GM12874 (cell line): ENCODE measurements at regions not wholly inside any gene's neighbourhood (a gene's known extent, or its start where the extent isn't known, plus 50 kb on each side); places are given as distances from the start of the nearest gene placed in this dataset.

Experiments used
- TF ChIP-seq, protein P1 (sequence below): IDR thresholded peaks from 2 replicates; pipeline ENCODE4 v1.5.1; 2011; ENCODE audit warnings: low read depth, mild to moderate bottlenecking, control low read depth, low read length, moderate library complexity; ENCODE audit not compliant: insufficient read depth

DNA sequence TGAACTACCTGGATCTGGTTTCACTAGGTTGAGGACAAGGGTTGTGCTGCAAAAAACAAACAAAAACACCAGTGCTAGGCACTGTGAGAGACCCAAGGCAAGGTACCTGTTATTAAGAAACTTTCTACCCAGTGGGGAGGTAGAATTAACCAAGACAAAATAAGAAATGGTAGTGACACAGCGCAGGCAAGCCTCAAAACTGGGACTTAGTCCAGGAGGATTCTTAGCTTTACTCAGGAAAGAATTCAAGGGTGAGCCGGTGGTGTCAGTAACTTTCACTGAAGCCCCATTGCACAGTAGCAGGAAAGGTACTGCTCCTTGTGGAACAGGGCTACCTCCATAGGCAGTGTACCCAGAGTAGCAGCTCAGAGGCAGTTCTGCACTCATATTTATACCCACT, 131.6 kb downstream of the SCG2 start:
- TF ChIP-seq, protein P1, sequence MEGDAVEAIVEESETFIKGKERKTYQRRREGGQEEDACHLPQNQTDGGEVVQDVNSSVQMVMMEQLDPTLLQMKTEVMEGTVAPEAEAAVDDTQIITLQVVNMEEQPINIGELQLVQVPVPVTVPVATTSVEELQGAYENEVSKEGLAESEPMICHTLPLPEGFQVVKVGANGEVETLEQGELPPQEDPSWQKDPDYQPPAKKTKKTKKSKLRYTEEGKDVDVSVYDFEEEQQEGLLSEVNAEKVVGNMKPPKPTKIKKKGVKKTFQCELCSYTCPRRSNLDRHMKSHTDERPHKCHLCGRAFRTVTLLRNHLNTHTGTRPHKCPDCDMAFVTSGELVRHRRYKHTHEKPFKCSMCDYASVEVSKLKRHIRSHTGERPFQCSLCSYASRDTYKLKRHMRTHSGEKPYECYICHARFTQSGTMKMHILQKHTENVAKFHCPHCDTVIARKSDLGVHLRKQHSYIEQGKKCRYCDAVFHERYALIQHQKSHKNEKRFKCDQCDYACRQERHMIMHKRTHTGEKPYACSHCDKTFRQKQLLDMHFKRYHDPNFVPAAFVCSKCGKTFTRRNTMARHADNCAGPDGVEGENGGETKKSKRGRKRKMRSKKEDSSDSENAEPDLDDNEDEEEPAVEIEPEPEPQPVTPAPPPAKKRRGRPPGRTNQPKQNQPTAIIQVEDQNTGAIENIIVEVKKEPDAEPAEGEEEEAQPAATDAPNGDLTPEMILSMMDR: no peak

DNA sequence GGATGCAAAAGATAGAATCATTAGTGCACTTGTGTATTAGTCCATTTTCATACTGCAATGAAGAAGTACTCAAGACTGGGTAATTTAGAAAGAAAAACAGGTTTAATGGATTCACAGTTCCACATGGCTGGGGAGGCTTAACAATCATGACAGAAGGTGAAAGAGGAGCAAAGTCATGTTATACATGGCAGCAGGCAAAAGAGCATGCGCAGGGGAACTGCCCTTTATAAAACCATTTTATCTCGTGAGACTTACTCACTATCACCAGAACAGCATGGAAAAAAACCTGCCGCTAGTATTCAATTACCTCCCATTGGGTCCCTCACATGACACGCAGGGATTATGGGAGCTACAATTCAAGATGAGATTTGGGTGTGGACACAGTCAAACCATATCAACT, 129.4 kb downstream of the SCG2 start:
- TF ChIP-seq, protein P1: no peak

DNA sequence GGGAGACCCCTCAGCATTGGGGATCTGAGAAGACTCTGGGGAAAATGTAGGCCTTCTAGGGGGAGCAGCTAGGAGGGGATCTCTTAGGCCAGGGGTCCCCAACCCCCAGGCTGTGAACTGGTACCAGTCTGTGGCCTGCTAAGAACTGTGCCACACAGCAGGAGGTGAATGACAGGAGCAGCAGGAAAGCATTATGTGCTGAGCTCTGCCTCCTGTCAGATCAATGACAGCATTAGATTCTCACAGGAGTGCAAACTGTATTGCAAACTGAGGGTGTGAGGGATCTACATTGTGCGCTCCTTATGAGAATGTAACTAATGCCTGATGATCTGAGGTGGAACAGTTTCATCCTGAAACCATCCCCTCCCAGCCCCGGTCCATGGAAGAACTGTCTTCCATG, 127.3 kb downstream of the SCG2 start:
- TF ChIP-seq, protein P1: no peak

DNA sequence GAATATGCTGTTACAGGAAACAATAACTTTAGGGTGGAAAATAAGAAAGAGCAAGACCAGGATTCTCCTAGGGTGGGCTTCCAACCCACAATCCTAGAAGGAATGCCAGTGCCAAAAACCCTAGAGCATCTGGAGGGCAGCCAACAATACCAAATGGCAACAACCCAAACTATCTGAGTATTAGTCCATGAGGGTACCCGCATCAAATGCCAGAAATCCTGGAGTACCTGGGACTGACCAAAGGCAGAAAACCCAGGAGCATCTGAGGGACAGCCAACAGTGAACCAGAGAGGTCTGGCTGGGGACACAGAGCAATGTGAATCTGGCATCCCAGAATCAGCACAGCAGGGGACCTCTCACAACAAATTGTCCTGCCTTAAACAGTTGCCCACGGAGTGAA, 126.3 kb downstream of the SCG2 start:
- TF ChIP-seq, protein P1: no peak

DNA sequence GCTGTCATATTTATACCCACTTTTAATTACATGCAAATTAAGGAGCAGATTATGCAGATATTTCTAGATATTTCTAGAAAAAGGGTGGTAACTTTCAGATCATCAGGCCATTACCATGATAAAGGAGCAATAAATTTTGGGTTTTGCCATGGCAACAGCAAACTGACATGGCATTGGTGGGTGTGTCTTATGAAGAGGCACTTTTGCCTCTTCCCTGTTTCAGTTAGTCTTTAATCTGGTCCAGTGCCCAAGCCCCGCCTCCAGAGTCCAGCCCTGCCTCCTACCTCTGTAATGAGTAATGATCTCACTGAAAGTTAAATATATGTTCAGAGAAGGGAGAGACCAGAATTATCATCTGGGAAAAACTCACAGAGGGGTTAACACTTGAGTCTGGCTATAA, 124.8 kb downstream of the SCG2 start:
- TF ChIP-seq, protein P1: no peak

DNA sequence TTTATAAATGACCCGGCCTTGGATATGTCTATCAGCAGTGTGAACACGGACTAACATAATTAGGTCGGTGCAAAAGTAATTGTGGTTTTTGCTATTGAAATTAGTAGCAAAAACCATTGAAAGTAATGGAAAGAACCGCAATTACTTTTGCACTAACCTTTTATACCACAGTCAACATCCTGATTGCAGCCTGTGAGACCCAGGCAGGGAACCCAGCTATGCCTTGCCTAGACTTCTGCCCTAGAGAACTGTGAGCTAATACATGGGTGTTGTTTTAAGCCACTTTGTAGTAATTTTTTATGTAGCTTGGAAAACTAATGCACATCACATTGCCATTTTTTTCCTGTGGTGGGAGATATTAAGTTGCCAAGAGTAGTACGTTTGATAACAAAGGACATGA, 120.7 kb downstream of the SCG2 start:
- TF ChIP-seq, protein P1: no peak

DNA sequence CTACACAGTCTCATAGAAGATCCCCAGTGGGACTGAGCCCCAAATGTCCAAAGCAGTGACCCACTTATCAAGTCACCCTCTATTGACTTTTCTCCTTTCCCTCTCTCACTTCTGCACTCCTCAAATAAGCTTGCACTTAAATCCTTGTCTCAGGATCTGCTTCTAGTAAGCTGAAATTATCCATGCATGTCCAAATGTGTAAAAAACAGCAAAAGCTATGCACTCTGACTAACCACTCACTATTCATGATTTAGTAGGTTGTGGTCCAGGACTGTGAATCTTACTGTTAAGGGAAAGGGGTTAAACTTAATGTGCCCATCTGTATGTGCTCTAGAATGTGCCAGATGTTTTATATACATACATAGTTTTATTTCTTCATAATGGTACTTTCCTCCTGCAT, 115.4 kb downstream of the SCG2 start:
- TF ChIP-seq, protein P1: no peak

DNA sequence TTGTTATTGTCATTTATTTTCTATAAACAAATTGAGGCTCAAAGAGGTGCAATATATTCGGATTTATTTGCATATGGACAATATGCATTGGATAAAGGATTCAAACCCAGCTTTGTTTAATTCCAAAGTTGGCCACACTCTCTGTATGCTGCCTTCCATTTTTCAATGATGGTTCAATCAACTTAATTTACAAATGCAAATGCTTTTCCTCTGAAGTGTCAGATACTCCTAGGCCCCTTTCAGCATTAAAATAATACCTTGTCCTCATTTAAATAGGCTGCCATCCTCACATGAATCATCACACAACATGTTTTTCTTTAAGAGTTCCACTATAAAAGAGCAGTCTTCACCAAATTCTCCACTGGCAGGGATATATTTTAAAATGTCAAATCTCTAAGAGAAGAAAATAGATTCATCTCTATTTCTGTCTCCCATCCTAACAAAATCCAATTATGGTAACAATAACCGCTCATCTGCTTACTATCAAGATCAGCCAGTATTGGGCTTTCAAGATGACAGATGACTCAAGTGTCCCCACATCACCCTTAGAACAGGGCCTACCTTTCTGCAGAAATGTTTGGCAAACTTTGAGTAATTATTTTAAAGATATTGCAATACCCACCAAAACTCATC, 114.8 kb downstream of the SCG2 start:
- TF ChIP-seq, protein P1: no peak
